ENCODE measurements at regions not wholly inside any gene's neighbourhood (a gene's known extent, or its start where the extent isn't known, plus 50 kb on each side); places are given as distances from the start of the nearest gene placed in this dataset.
A peak's percentile ranks its signal among the peaks of the same experiment; 100 is the strongest.

DNA sequence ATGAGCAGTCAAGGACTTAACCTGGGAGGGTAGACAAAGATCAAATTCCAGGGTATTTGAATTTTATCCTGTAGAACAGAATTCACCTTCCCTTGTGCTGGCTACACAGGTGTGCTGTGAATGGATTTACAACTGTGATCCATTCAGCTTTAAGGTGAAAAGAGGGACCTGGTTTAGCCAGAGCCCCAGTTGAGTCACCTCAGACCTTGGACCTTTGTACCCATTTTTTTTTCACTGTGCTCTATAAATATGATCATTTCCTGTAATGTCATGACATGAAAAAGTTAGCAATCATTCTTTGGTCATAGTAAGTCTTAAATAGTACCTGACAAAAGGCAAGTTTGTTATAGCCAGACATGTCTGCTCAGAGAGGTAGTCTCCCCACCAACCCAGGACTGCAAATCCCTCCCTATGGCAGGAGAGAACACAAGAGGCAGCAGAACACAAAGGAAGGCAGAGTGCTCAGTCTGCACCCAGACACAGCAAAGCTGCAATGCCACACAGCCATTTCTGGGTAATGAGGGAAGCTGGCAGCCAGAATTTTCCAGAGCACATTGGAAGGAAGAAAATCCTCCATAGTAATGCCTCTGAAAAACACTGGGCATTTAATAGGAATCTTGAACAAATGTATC, 77.9 kb downstream of the CXXC4 start:
- TF ChIP-seq, protein P1, sequence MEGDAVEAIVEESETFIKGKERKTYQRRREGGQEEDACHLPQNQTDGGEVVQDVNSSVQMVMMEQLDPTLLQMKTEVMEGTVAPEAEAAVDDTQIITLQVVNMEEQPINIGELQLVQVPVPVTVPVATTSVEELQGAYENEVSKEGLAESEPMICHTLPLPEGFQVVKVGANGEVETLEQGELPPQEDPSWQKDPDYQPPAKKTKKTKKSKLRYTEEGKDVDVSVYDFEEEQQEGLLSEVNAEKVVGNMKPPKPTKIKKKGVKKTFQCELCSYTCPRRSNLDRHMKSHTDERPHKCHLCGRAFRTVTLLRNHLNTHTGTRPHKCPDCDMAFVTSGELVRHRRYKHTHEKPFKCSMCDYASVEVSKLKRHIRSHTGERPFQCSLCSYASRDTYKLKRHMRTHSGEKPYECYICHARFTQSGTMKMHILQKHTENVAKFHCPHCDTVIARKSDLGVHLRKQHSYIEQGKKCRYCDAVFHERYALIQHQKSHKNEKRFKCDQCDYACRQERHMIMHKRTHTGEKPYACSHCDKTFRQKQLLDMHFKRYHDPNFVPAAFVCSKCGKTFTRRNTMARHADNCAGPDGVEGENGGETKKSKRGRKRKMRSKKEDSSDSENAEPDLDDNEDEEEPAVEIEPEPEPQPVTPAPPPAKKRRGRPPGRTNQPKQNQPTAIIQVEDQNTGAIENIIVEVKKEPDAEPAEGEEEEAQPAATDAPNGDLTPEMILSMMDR (conservative IDR thresholded peaks at IDR 0.05; ENCODE audit: low read depth in 2 of 2) = peak in 1 of 2 experiments; percentile 28; a peak in 1 of 4 replicates
- TF ChIP-seq CREB1 (CRISPR knock-in tag; IDR thresholded peaks at IDR 0.05; ENCODE audit: low read depth) = no peak
- TF ChIP-seq JUNB (IDR thresholded peaks at IDR 0.05; ENCODE audit: unreplicated experiment) = no peak
- TF ChIP-seq EZH2 (IDR thresholded peaks at IDR 0.05; ENCODE audit: low read depth, unreplicated experiment) = no peak
- H3K4me3 ChIP-seq = no peak overlapping the region
- H3K36me3 ChIP-seq (ENCODE audit: insufficient read depth) = no peaks in the 10 kb centered on the region
- H3K79me2 ChIP-seq (replicated peaks; ENCODE audit: insufficient read depth) = no peaks in the 10 kb centered on the region
- 0 out of 2 replicates have a peak overlapping the region, but pooled peaks have one; percentile 12 for H3K4me2 ChIP-seq
- H3F3A ChIP-seq (replicated peaks; ENCODE audit: low read depth) = no peaks in the 10 kb centered on the region
- H3K27me3 ChIP-seq (ENCODE audit: insufficient read depth) = no peaks in the 10 kb centered on the region
- no peaks in the 10 kb centered on the region for H3K9me2 ChIP-seq (ENCODE audit: insufficient read depth)
- Mint-ChIP-seq H3K4me1 (peaks cover 39% of the 10 kb centered on the region), H3K4me3 (no peak overlapping the region), H3K27me3 (ENCODE audit: insufficient read depth, low read depth, poor library complexity) (no peaks in the 10 kb centered on the region), H3K27ac (peak overlapping the region; percentile 58; the same call in 1 of the 2 replicates), H3K9me3 (no peaks in the 10 kb centered on the region), H3K36me3 (ENCODE audit: low read depth) (no peaks in the 10 kb centered on the region)
- DNase-seq (ENCODE audit: low spot score) = peak; percentile 42
- H3K4me1 ChIP-seq (ENCODE audit: insufficient read depth) = peaks cover 33% of the 10 kb centered on the region
- H4K20me1 ChIP-seq (replicated peaks; ENCODE audit: insufficient read depth) = no peaks in the 10 kb centered on the region
- peak overlapping the region; percentile 86 for H2AFZ ChIP-seq
- peak; percentile 83 for ATAC-seq
- no peak overlapping the region for H3K27ac ChIP-seq (ENCODE audit: low read depth)

DNA sequence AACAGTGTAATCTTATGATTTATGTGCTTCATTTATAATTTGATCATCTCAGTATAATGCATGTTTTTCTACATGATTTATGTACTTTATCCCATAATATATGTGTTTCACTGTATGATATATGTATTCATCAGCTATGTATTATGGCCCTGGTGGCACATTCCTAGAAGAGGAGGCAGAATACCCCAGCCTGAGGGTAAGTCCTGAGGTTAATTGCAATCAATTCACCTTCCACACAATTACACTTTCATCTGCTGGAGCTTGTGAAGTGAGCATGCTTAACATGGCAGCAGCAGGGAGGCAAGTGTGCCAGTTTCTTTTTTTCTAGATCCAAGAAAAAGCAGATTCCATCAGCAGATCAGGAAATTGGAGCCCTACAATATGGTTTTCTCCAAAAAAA, 81.2 kb downstream of the CXXC4 start:
- Mint-ChIP-seq H3K4me1 (peaks cover 21% of the 10 kb centered on the region), H3K4me3 (no peak overlapping the region), H3K9me3 (no peaks in the 10 kb centered on the region), H3K27me3 (ENCODE audit: insufficient read depth, low read depth, poor library complexity) (no peaks in the 10 kb centered on the region), H3K36me3 (ENCODE audit: low read depth) (no peaks in the 10 kb centered on the region), H3K27ac (no peak overlapping the region)
- H3K4me3 ChIP-seq = no peak overlapping the region
- ATAC-seq (no peak), DNase-seq (ENCODE audit: low spot score) (no peak)
- H2AFZ ChIP-seq = no peak overlapping the region
- no peak overlapping the region for H3K4me2 ChIP-seq
- H3K79me2 ChIP-seq (replicated peaks; ENCODE audit: insufficient read depth) = no peaks in the 10 kb centered on the region
- no peaks in the 10 kb centered on the region for H3K36me3 ChIP-seq (ENCODE audit: insufficient read depth)
- H3K4me1 ChIP-seq (ENCODE audit: insufficient read depth) = peaks cover 17% of the 10 kb centered on the region
- no peak overlapping the region for H3K27ac ChIP-seq (ENCODE audit: low read depth)
- no peaks in the 10 kb centered on the region for H3K27me3 ChIP-seq (ENCODE audit: insufficient read depth)
- no peaks in the 10 kb centered on the region for H4K20me1 ChIP-seq (replicated peaks; ENCODE audit: insufficient read depth)
- TF ChIP-seq NANOG (IDR thresholded peaks at IDR 0.05; ENCODE audit: borderline replicate concordance) (no peak), CREB1 (CRISPR knock-in tag; IDR thresholded peaks at IDR 0.05; ENCODE audit: low read depth) (no peak), EZH2phosphoT487 (IDR thresholded peaks at IDR 0.05; ENCODE audit: unreplicated experiment) (no peak), ZNF331 (CRISPR knock-in tag; IDR thresholded peaks at IDR 0.05; ENCODE audit: low read depth) (no peak), JUNB (IDR thresholded peaks at IDR 0.05; ENCODE audit: unreplicated experiment) (no peak)
- TF ChIP-seq, protein P2, sequence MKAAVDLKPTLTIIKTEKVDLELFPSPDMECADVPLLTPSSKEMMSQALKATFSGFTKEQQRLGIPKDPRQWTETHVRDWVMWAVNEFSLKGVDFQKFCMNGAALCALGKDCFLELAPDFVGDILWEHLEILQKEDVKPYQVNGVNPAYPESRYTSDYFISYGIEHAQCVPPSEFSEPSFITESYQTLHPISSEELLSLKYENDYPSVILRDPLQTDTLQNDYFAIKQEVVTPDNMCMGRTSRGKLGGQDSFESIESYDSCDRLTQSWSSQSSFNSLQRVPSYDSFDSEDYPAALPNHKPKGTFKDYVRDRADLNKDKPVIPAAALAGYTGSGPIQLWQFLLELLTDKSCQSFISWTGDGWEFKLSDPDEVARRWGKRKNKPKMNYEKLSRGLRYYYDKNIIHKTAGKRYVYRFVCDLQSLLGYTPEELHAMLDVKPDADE (IDR thresholded peaks at IDR 0.05) = no peak
- TF ChIP-seq, protein P3, sequence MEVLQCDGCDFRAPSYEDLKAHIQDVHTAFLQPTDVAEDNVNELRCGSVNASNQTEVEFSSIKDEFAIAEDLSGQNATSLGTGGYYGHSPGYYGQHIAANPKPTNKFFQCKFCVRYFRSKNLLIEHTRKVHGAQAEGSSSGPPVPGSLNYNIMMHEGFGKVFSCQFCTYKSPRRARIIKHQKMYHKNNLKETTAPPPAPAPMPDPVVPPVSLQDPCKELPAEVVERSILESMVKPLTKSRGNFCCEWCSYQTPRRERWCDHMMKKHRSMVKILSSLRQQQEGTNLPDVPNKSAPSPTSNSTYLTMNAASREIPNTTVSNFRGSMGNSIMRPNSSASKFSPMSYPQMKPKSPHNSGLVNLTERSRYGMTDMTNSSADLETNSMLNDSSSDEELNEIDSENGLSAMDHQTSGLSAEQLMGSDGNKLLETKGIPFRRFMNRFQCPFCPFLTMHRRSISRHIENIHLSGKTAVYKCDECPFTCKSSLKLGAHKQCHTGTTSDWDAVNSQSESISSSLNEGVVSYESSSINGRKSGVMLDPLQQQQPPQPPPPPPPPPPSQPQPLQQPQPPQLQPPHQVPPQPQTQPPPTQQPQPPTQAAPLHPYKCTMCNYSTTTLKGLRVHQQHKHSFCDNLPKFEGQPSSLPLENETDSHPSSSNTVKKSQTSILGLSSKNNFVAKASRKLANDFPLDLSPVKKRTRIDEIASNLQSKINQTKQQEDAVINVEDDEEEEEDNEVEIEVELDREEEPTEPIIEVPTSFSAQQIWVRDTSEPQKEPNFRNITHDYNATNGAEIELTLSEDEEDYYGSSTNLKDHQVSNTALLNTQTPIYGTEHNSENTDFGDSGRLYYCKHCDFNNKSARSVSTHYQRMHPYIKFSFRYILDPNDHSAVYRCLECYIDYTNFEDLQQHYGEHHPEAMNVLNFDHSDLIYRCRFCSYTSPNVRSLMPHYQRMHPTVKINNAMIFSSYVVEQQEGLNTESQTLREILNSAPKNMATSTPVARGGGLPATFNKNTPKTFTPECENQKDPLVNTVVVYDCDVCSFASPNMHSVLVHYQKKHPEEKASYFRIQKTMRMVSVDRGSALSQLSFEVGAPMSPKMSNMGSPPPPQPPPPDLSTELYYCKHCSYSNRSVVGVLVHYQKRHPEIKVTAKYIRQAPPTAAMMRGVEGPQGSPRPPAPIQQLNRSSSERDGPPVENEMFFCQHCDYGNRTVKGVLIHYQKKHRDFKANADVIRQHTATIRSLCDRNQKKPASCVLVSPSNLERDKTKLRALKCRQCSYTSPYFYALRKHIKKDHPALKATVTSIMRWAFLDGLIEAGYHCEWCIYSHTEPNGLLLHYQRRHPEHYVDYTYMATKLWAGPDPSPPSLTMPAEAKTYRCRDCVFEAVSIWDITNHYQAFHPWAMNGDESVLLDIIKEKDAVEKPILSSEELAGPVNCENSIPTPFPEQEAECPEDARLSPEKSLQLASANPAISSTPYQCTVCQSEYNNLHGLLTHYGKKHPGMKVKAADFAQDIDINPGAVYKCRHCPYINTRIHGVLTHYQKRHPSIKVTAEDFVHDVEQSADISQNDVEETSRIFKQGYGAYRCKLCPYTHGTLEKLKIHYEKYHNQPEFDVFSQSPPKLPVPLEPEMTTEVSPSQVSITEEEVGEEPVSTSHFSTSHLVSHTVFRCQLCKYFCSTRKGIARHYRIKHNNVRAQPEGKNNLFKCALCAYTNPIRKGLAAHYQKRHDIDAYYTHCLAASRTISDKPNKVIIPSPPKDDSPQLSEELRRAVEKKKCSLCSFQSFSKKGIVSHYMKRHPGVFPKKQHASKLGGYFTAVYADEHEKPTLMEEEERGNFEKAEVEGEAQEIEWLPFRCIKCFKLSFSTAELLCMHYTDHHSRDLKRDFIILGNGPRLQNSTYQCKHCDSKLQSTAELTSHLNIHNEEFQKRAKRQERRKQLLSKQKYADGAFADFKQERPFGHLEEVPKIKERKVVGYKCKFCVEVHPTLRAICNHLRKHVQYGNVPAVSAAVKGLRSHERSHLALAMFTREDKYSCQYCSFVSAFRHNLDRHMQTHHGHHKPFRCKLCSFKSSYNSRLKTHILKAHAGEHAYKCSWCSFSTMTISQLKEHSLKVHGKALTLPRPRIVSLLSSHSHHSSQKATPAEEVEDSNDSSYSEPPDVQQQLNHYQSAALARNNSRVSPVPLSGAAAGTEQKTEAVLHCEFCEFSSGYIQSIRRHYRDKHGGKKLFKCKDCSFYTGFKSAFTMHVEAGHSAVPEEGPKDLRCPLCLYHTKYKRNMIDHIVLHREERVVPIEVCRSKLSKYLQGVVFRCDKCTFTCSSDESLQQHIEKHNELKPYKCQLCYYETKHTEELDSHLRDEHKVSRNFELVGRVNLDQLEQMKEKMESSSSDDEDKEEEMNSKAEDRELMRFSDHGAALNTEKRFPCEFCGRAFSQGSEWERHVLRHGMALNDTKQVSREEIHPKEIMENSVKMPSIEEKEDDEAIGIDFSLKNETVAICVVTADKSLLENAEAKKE (CRISPR knock-in tag; IDR thresholded peaks at IDR 0.05) = no peak
- no peaks in the 10 kb centered on the region for H3F3A ChIP-seq (replicated peaks; ENCODE audit: low read depth)
- H3K9me2 ChIP-seq (ENCODE audit: insufficient read depth) = no peaks in the 10 kb centered on the region

Data from GM23338 (cell line).